GM12891 (cell line): ENCODE measurements at regions not wholly inside any gene's neighbourhood (a gene's known extent, or its start where the extent isn't known, plus 50 kb on each side); places are given as distances from the start of the nearest gene placed in this dataset.
"Not testable (repeated sequence)": the region's sequence is repeated elsewhere in the genome, so short reads cannot be mapped to it uniquely, and the experiment has no call there.

ENCODE experiments used
- DNase-seq: peaks from one replicate; pipeline ENCODE4 v3.0.0; 2011; ENCODE audit warnings: low spot score; ENCODE audit not compliant: insufficient read length
- FAIRE-seq: peaks from 2 replicates; lab custom pipeline; 2011; peaks lifted over from hg19 to GRCh38; lab: Jason Lieb, UNC
- PAX5 ChIP-seq: IDR thresholded peaks from 2 replicates; pipeline ENCODE4 v1.6.1; 2011; ENCODE audit warnings: low read length, moderate library complexity, mild to moderate bottlenecking; ENCODE audit not compliant: insufficient read depth, severe bottlenecking
- POLR2A ChIP-seq: IDR thresholded peaks from 2 replicates; pipeline ENCODE4 v1.6.1; 2011; ENCODE audit warnings: low read depth, low read length, control low read depth
- POLR2AphosphoS5 ChIP-seq: IDR thresholded peaks from 2 replicates; pipeline ENCODE4 v1.6.1; 2011; ENCODE audit warnings: low read depth, low read length, control low read depth
- POU2F2 ChIP-seq: IDR thresholded peaks from 2 replicates; pipeline ENCODE4 v1.6.1; 2011; ENCODE audit warnings: low read depth, mild to moderate bottlenecking, control low read depth, low read length, moderate library complexity
- SPI1 ChIP-seq: IDR thresholded peaks from 2 replicates; pipeline ENCODE4 v1.6.1; 2011; ENCODE audit warnings: low read depth, low read length, control low read depth
- TAF1 ChIP-seq: IDR thresholded peaks from 2 replicates; pipeline ENCODE4 v1.6.1; 2011; ENCODE audit warnings: low read depth, low read length, control low read depth

DNA sequence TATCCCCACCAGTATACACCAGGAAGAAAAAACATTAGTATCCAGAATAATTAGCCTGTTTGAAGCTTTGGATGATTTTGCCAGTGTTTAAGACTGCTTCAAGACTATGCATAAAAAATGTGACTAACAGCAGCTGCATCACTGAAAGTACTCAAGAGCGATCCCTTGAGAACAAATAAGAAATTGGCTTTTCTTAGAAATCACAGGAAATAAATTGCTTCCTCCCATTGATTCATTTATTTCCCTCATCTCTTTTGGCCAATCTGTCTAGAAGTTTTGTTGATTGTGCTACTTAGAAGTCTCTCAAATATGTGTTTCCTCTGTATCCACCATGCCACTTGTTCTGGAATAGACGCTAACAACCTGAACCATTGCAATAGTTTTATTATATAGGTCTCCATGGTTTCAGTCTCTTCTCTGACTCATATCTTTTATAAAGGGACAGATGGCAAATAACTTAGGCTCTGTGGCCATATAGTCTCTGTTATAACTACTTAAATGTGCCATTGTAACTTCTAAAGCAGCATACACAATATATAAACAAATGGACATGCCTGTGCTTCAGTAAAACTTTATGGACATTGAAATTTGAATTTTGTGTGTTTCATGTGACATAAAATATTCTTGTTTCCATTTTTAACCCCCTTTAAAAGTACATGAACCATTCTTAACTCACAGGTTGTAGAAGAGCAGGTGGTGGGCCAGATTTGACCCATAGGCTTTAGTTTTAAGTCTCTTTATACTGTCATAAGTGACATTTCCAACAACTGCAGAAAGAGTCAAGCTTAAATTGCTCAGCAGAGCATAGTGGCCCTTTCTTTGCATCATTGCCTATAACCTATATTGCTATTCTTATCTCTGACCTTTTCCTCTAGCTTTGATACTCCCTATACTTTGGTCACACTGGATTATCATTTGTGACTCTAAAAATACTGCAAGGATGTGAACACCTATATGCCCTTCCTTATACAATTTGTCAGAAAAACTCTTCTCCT is 123.9 kb downstream of the MC4R start:
- no peak for FAIRE-seq
- TF ChIP-seq SPI1 (no peak), TAF1 (no peak), POLR2AphosphoS5 (no peak), POLR2A (no peak), POU2F2 (no peak), PAX5 (no peak)
- no peak for DNase-seq

- DNase-seq = no peak
- no peak for FAIRE-seq
- TF ChIP-seq SPI1 = peak; percentile 90
- TF ChIP-seq TAF1 = no peak
- no peak for TF ChIP-seq PAX5
- no peak for TF ChIP-seq POU2F2
Observed at GRCh38 chr18:60247103-60247502, 125.5 kb downstream of the MC4R start.

DNA sequence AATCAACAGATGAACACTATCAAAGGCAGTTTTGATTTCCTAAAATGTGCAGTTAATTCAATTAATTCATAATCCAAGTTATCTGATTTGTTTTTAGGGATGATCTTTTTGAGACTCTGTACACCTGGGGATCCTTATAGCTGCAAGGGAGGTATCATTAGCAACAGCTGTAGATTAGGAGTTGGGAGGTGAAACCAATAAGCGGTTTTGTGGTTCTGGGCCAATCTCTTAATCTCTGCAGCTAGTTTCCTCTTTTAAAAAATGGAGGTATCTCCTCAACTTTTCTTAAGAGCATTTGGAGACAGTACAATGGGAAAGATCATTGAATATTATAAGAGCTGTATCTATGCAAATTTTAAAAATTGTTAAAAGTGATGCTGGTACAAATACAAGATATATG is 126.0 kb downstream of the MC4R start:
- no peak for FAIRE-seq
- no peak for TF ChIP-seq TAF1
- no peak for TF ChIP-seq POU2F2
- no peak for TF ChIP-seq SPI1
- no peak for TF ChIP-seq PAX5
- TF ChIP-seq POLR2A = no peak
- TF ChIP-seq POLR2AphosphoS5 = no peak
- DNase-seq = no peak

- FAIRE-seq (no peak), DNase-seq (no peak)
- TF ChIP-seq TAF1 = no peak
- TF ChIP-seq POU2F2 = no peak
- no peak for TF ChIP-seq PAX5
- no peak for TF ChIP-seq POLR2A
- no peak for TF ChIP-seq SPI1
- no peak for TF ChIP-seq POLR2AphosphoS5
Observed at GRCh38 chr18:60245096-60245495, 127.5 kb downstream of the MC4R start.

DNA sequence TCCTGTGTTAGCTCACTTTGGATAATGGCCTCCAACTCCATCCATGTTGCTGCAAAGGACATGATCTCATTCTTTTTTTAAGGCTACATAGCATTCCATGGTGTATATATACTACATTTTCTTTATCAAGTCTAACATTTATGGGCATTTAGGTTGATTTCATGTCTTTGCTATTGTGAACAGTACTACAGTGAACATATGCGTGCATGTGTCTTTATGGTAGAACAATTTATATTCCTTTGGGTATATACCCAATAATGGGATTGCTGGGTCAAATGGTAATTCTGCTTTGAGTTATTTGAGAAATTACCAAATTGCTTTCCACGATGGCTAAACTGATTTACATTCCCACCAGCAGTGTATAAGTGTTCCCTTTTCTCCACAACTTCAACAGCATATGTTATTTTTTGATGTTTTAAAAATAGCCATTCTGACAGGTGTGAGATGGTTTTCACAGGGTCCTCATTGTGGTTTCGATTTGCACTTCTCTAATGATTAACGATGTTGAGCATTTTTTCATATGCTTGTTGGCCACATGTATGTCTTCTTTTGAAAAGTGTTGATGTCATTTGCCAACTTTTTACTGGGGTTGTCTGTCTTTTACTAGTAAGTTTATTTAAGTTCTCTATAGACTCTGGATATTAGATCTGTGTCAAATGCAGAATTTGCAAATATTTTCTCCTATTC is 133.4 kb downstream of the MC4R start:
- peak; percentile 15; the same call in 1 of the 2 replicates for TF ChIP-seq SPI1
- not testable (repeated sequence) for DNase-seq
- FAIRE-seq = peak; percentile 28

DNA sequence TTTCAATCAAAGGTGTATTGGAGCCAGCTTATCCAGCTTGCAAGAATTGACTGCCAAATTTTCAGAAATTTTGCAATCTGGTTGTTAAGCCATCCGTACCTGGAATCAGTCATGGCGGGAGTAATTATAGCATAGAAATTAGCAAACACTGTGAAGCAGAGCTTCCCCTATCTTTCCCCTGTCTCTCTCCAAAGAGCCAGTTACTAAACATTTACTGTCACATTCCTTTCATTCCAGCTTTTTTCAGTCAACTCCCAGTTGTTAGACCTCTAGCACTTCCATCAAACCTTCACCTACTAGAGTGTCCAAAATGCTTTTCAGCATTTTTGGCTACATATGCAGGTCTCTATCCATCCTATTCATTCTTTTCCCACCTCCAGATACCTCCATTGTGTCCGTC is 137.4 kb downstream of the MC4R start:
- no peak for FAIRE-seq
- TF ChIP-seq POLR2AphosphoS5 (no peak), PAX5 (no peak), POLR2A (no peak), POU2F2 (no peak), SPI1 (no peak), TAF1 (no peak)
- DNase-seq = no peak

DNA sequence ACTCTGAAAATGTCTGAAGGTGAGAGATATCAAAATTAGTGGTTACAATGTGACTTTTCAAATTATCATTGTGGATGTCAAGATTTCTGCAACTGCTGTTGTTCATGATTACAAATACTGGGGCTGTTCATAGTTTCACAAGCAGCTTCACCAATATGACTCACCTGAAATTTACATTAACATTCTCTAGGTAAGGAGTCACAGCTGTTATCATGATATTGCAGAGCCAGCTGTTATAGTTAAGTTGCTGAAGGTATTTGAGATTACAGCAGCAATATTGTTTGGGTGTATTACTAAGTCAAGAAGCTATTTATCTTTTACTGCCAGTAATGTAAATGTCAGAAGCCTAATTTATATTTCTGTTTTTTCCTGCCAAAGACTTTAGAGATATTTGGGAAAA is 140.0 kb downstream of the MC4R start:
- TF ChIP-seq SPI1 = no peak
- no peak for TF ChIP-seq POLR2A
- no peak for TF ChIP-seq POU2F2
- TF ChIP-seq PAX5 = no peak
- no peak for TF ChIP-seq POLR2AphosphoS5
- no peak for TF ChIP-seq TAF1
- DNase-seq (no peak), FAIRE-seq (no peak)

GRCh38 chr18:60228609-60229595 is 143.7 kb downstream of the MC4R start:
- no peak for TF ChIP-seq POLR2AphosphoS5
- no peak for TF ChIP-seq POLR2A
- no peak for TF ChIP-seq SPI1
- no peak for TF ChIP-seq TAF1
- TF ChIP-seq POU2F2 = no peak
- TF ChIP-seq PAX5 = no peak
- FAIRE-seq (no peak), DNase-seq (no peak)

DNA sequence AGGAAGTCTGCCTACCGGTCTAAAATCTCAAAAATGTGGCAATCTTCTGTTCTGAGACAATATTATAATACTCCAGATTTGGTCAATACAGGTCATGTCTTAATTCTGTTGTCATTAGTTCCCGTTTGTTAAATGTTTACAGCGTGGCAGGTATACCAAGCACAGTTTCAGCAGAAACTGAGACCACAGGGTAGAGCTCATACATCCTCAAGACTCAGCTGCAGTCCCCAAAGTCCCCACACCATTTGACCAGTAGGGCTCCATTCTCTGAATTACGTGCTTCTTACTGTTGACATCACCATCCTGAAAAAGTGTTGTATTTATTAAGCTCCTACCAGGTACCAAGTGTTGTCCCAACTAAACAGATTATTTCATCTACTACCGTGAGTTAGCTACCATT is 157.1 kb downstream of the MC4R start:
- FAIRE-seq (no peak), DNase-seq (no peak)
- TF ChIP-seq POLR2AphosphoS5 = no peak
- TF ChIP-seq PAX5 = no peak
- no peak for TF ChIP-seq SPI1
- TF ChIP-seq POU2F2 = no peak
- no peak for TF ChIP-seq POLR2A
- TF ChIP-seq TAF1 = no peak

- TF ChIP-seq POLR2AphosphoS5 = no peak
- no peak for TF ChIP-seq POU2F2
- no peak for TF ChIP-seq POLR2A
- no peak for TF ChIP-seq PAX5
- no peak for TF ChIP-seq TAF1
- no peak for TF ChIP-seq SPI1
- no peak for DNase-seq
- no peak for FAIRE-seq
Observed at GRCh38 chr18:60209042-60209441, 163.5 kb downstream of the MC4R start.
